Spleen (tissue), 7 donors: ENCODE measurements at regions not wholly inside any gene's neighbourhood (a gene's known extent, or its start where the extent isn't known, plus 50 kb on each side); places are given as distances from the start of the nearest gene placed in this dataset.

ENCODE experiments used
- POLR2A ChIP-seq, 3 donors: fragments of 450-650 bp; IDR thresholded peaks; one replicate each; pipeline ENCODE4 v1.5.1; 2017; ENCODE audit warnings: antibody characterized with exemption in 3 of 3, mild to moderate bottlenecking in 1 of 3
- POLR2AphosphoS5 ChIP-seq, 3 donors: sonication (generic); formaldehyde crosslinking; IDR thresholded peaks; one replicate each; pipeline ENCODE4 v1.5.1; 2017; ENCODE audit warnings: antibody characterized with exemption in 3 of 3
- TF ChIP-seq, protein P1 (sequence below), 11 experiments: fragments of 200-600 bp in 7 of 11; fragments of 450-650 bp in 4 of 11; sonication (generic) in 4 of 11; IDR thresholded peaks in 8 of 11; conservative IDR thresholded peaks in 3 of 11; 1 replicate in 7 of 11; 2 replicates in 4 of 11; pipeline versions ENCODE4 v1.4.0 to v1.8.0; 2016 to 2021; ENCODE audit warnings: antibody characterized with exemption in 11 of 11, inconsistent platforms in 4 of 11, mild to moderate bottlenecking in 1 of 11
- donor health status: DM: no; HTN: no; CAD: no; lungs with moderate emphysema.
- donor health status: DM: no; HTN: no; CAD: no.
- donor health status: DM: no; HTN: no; CAD: no.

DNA sequence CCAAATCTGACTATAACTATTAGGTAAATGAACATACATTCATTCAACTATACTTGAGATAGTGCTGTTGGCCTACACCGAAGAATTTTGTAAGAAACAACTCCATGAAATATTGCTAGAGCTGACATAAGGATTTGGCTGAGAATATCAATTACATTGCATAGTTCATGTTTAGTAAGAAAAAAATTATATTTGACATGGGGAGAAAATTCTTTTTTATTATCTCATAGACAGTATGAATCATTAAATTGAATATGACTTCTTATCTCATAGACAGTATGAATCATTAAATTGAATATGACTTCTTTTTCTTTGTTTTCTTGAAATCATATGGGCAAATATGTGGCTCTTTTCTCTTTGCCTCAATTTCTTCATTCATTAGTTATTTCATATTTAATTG is 212.3 kb upstream of the HSF2 start:
- TF ChIP-seq, protein P1, sequence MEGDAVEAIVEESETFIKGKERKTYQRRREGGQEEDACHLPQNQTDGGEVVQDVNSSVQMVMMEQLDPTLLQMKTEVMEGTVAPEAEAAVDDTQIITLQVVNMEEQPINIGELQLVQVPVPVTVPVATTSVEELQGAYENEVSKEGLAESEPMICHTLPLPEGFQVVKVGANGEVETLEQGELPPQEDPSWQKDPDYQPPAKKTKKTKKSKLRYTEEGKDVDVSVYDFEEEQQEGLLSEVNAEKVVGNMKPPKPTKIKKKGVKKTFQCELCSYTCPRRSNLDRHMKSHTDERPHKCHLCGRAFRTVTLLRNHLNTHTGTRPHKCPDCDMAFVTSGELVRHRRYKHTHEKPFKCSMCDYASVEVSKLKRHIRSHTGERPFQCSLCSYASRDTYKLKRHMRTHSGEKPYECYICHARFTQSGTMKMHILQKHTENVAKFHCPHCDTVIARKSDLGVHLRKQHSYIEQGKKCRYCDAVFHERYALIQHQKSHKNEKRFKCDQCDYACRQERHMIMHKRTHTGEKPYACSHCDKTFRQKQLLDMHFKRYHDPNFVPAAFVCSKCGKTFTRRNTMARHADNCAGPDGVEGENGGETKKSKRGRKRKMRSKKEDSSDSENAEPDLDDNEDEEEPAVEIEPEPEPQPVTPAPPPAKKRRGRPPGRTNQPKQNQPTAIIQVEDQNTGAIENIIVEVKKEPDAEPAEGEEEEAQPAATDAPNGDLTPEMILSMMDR (IDR thresholded peaks at IDR 0.05 in 8 of 11, conservative IDR thresholded peaks at IDR 0.05 in 3 of 11) = no peak
- TF ChIP-seq POLR2A (IDR thresholded peaks at IDR 0.05) (no peak), POLR2AphosphoS5 (IDR thresholded peaks at IDR 0.05) (no peak)
